ENCODE measurements at regions not wholly inside any gene's neighbourhood (a gene's known extent, or its start where the extent isn't known, plus 50 kb on each side); places are given as distances from the start of the nearest gene placed in this dataset.

GRCh38 chr1:88074661-88075060, 609.4 kb upstream of the PKN2 start (continued):
- TF ChIP-seq POU6F1 (CRISPR knock-in tag; IDR thresholded peaks at IDR 0.05; ENCODE audit: borderline replicate concordance, low read depth) (no peak), TCF4 (CRISPR knock-in tag; IDR thresholded peaks at IDR 0.05; ENCODE audit: borderline replicate concordance) (no peak), ZFP3 (CRISPR knock-in tag; IDR thresholded peaks at IDR 0.05) (no peak), OSR1 (CRISPR knock-in tag; IDR thresholded peaks at IDR 0.05) (no peak), TSHZ2 (CRISPR knock-in tag; IDR thresholded peaks at IDR 0.05) (no peak), PPARA (CRISPR knock-in tag; IDR thresholded peaks at IDR 0.05; ENCODE audit: borderline replicate concordance) (no peak)

- ATAC-seq, result no peak
Measured at GRCh38 chr1:88075813-88076212, 608.3 kb upstream of the PKN2 start.

More at GRCh38 chr1:88075813-88076212, 608.3 kb upstream of the PKN2 start:
- no peak for TF ChIP-seq ZNF70 (CRISPR knock-in tag; IDR thresholded peaks at IDR 0.05)
- no peak for TF ChIP-seq RARB (CRISPR knock-in tag; IDR thresholded peaks at IDR 0.05)
- TF ChIP-seq OSR1 (CRISPR knock-in tag; IDR thresholded peaks at IDR 0.05), result no peak
- no peak for TF ChIP-seq ESRRG (CRISPR knock-in tag; IDR thresholded peaks at IDR 0.05)
- no peak for TF ChIP-seq TSHZ2 (CRISPR knock-in tag; IDR thresholded peaks at IDR 0.05)
- no peak for TF ChIP-seq ARNTL (CRISPR knock-in tag; IDR thresholded peaks at IDR 0.05; ENCODE audit: borderline replicate concordance, low read depth)
- TF ChIP-seq ZFP3 (CRISPR knock-in tag; IDR thresholded peaks at IDR 0.05), result no peak
- TF ChIP-seq PATZ1 (CRISPR knock-in tag; IDR thresholded peaks at IDR 0.05; ENCODE audit: borderline replicate concordance), result no peak
- no peak for TF ChIP-seq CSRNP3 (CRISPR knock-in tag; IDR thresholded peaks at IDR 0.05)
